Stimulated activated naive CD8-positive, alpha-beta T cell treated with anti-CD3 and anti-CD28 coated beads, Interleukin-15, amount 100 ng/mL, for 72 hours (primary cell): ENCODE measurements at regions not wholly inside any gene's neighbourhood (a gene's known extent, or its start where the extent isn't known, plus 50 kb on each side); places are given as distances from the start of the nearest gene placed in this dataset.
A peak's percentile ranks its signal among the peaks of the same experiment; 100 is the strongest.
"Not testable (repeated sequence)": the region's sequence is repeated elsewhere in the genome, so short reads cannot be mapped to it uniquely, and the experiment has no call there.

Experiments
- ATAC-seq: fragments of 150-1000 bp; cut with Tn5 transposase; 2 replicates; pipeline ENCODE4 v1.10.0; 2021; ENCODE audit warnings: mild to moderate bottlenecking, moderate library complexity
- DNase-seq, 2 donors: peaks; one replicate each; pipeline ENCODE4 v3.0.0; 2021 to 2022
- H3K27ac Mint-ChIP-seq, 2 donors: one replicate each; pipeline ENCODE4 v1.8.0; 2022; ENCODE audit warnings: mild to moderate bottlenecking in 2 of 2, mixed read lengths in 2 of 2, moderate library complexity in 2 of 2
- H3K27me3 Mint-ChIP-seq: one replicate; pipeline ENCODE4 v1.8.0; 2022; ENCODE audit warnings: mixed read lengths
- H3K4me1 Mint-ChIP-seq: one replicate; pipeline ENCODE4 v1.8.0; 2022; ENCODE audit warnings: mild to moderate bottlenecking, mixed read lengths
- H3K4me3 Mint-ChIP-seq, 2 donors: one replicate each; pipeline ENCODE4 v1.8.0; 2022; ENCODE audit warnings: mild to moderate bottlenecking in 2 of 2, mixed read lengths in 2 of 2, moderate library complexity in 1 of 2
- H3K9me3 Mint-ChIP-seq, 2 donors: one replicate each; pipeline ENCODE4 v1.8.0; 2022; ENCODE audit warnings: mixed read lengths in 2 of 2

- Mint-ChIP-seq H3K4me3 (peak overlapping the region; percentile 27 to 38), H3K4me1 (peaks cover 6% of the 10 kb centered on the region), H3K27me3 (peaks cover 8% of the 10 kb centered on the region), H3K27ac (peak overlapping the region in 1 of 2 donors; percentile 8), H3K9me3 (no peaks in the 10 kb centered on the region)
- DNase-seq (peak; percentile 63 to 76), ATAC-seq (peak; percentile 96)
Measured at GRCh38 chr5:157948738-157949410, 89.9 kb upstream of the CLINT1 start.

GRCh38 chr5:157947156-157947555 is 88.2 kb upstream of the CLINT1 start:
- Mint-ChIP-seq H3K4me3 (no peak overlapping the region), H3K27me3 (peaks cover 8% of the 10 kb centered on the region), H3K4me1 (peaks cover 6% of the 10 kb centered on the region), H3K9me3 (no peaks in the 10 kb centered on the region), H3K27ac (no peak overlapping the region)
- no peak for DNase-seq
- no peak for ATAC-seq

GRCh38 chr5:157945822-157946221 is 86.9 kb upstream of the CLINT1 start:
- H3K9me3 Mint-ChIP-seq, H3K27me3 Mint-ChIP-seq, ATAC-seq, H3K4me3 Mint-ChIP-seq, H3K27ac Mint-ChIP-seq, H3K4me1 Mint-ChIP-seq, DNase-seq: not testable (repeated sequence)

- Mint-ChIP-seq H3K27me3 (peaks cover 8% of the 10 kb centered on the region), H3K9me3 (no peaks in the 10 kb centered on the region), H3K4me1 (peaks cover 6% of the 10 kb centered on the region), H3K27ac (peak overlapping the region in 1 of 2 donors; percentile 0), H3K4me3 (no peak overlapping the region)
- ATAC-seq, result no peak
- no peak for DNase-seq
Measured at GRCh38 chr5:157944938-157945337, 86.0 kb upstream of the CLINT1 start.

- Mint-ChIP-seq H3K4me3 (no peak overlapping the region), H3K27me3 (peaks cover 7% of the 10 kb centered on the region), H3K9me3 (no peaks in the 10 kb centered on the region), H3K27ac (no peak overlapping the region), H3K4me1 (peaks cover 6% of the 10 kb centered on the region)
- ATAC-seq (no peak), DNase-seq (no peak)
Measured at GRCh38 chr5:157944077-157944633, 85.2 kb upstream of the CLINT1 start.

- ATAC-seq, result no peak
- Mint-ChIP-seq H3K4me3 (no peak overlapping the region), H3K27ac (no peak overlapping the region), H3K9me3 (no peaks in the 10 kb centered on the region), H3K4me1 (no peaks in the 10 kb centered on the region), H3K27me3 (no peaks in the 10 kb centered on the region)
- no peak for DNase-seq
Measured at GRCh38 chr5:157942595-157942994, 83.7 kb upstream of the CLINT1 start.

GRCh38 chr5:157941616-157942015 is 82.7 kb upstream of the CLINT1 start:
- Mint-ChIP-seq H3K4me3 (no peak overlapping the region), H3K27ac (no peak overlapping the region), H3K4me1 (no peaks in the 10 kb centered on the region), H3K9me3 (no peaks in the 10 kb centered on the region), H3K27me3 (no peaks in the 10 kb centered on the region)
- DNase-seq, result no peak
- ATAC-seq, result no peak

GRCh38 chr5:157938101-157938500 is 79.2 kb upstream of the CLINT1 start:
- H3K27me3 Mint-ChIP-seq, H3K27ac Mint-ChIP-seq, H3K4me1 Mint-ChIP-seq, DNase-seq, ATAC-seq, H3K4me3 Mint-ChIP-seq: not testable (repeated sequence)
- peaks cover 0 to 15% of the 10 kb centered on the region in 2 donors for H3K9me3 Mint-ChIP-seq

- not testable (repeated sequence) for H3K27ac Mint-ChIP-seq, H3K4me1 Mint-ChIP-seq, H3K27me3 Mint-ChIP-seq, ATAC-seq, DNase-seq, H3K4me3 Mint-ChIP-seq
- H3K9me3 Mint-ChIP-seq, result peaks cover 0 to 15% of the 10 kb centered on the region in 2 donors
Measured at GRCh38 chr5:157936776-157937501, 78.0 kb upstream of the CLINT1 start.

GRCh38 chr5:157934600-157934999 is 75.7 kb upstream of the CLINT1 start:
- no peaks in the 10 kb centered on the region for H3K27me3 Mint-ChIP-seq
- ATAC-seq (no peak), DNase-seq (no peak)
- no peaks in the 10 kb centered on the region for H3K4me1 Mint-ChIP-seq
- no peak overlapping the region for H3K4me3 Mint-ChIP-seq
- H3K9me3 Mint-ChIP-seq, result peaks cover 0 to 15% of the 10 kb centered on the region in 2 donors
- H3K27ac Mint-ChIP-seq, result no peak overlapping the region

GRCh38 chr5:157933005-157933404 is 74.1 kb upstream of the CLINT1 start:
- H3K9me3 Mint-ChIP-seq, result peaks cover 0 to 15% of the 10 kb centered on the region in 2 donors
- no peak overlapping the region for H3K27ac Mint-ChIP-seq
- no peak overlapping the region for H3K4me3 Mint-ChIP-seq
- no peak for ATAC-seq
- no peak for DNase-seq
- no peaks in the 10 kb centered on the region for H3K4me1 Mint-ChIP-seq
- H3K27me3 Mint-ChIP-seq, result no peaks in the 10 kb centered on the region

- ATAC-seq, result no peak
- Mint-ChIP-seq H3K27me3 (no peaks in the 10 kb centered on the region), H3K4me1 (peaks cover under 1% of the 10 kb centered on the region), H3K9me3 (peaks cover 0 to 15% of the 10 kb centered on the region in 2 donors), H3K27ac (no peak overlapping the region), H3K4me3 (no peak overlapping the region)
- no peak for DNase-seq
Measured at GRCh38 chr5:157930710-157931109, 71.8 kb upstream of the CLINT1 start.

GRCh38 chr5:157926977-157927376 is 68.0 kb upstream of the CLINT1 start:
- ATAC-seq (no peak), DNase-seq (no peak)
- Mint-ChIP-seq H3K27ac (no peak overlapping the region), H3K4me1 (peaks cover 10% of the 10 kb centered on the region), H3K27me3 (no peaks in the 10 kb centered on the region), H3K9me3 (no peaks in the 10 kb centered on the region), H3K4me3 (no peak overlapping the region)

GRCh38 chr5:157925786-157926671 is 67.1 kb upstream of the CLINT1 start:
- H3K27ac Mint-ChIP-seq, result no peak overlapping the region
- H3K27me3 Mint-ChIP-seq, result no peaks in the 10 kb centered on the region
- ATAC-seq (no peak), DNase-seq (no peak)
- H3K4me3 Mint-ChIP-seq, result no peak overlapping the region
- peaks cover 10% of the 10 kb centered on the region for H3K4me1 Mint-ChIP-seq
- H3K9me3 Mint-ChIP-seq, result no peaks in the 10 kb centered on the region

GRCh38 chr5:157924931-157925729 is 66.2 kb upstream of the CLINT1 start:
- Mint-ChIP-seq H3K27ac (peak overlapping the region in 1 of 2 donors; percentile 90), H3K9me3 (no peaks in the 10 kb centered on the region), H3K27me3 (no peaks in the 10 kb centered on the region), H3K4me1 (peaks cover 10% of the 10 kb centered on the region), H3K4me3 (no peak overlapping the region)
- peak in 1 of 2 donors; percentile 11 for DNase-seq
- ATAC-seq, result no peak
